ENCODE measurements at regions not wholly inside any gene's neighbourhood (a gene's known extent, or its start where the extent isn't known, plus 50 kb on each side); places are given as distances from the start of the nearest gene placed in this dataset.

DNA sequence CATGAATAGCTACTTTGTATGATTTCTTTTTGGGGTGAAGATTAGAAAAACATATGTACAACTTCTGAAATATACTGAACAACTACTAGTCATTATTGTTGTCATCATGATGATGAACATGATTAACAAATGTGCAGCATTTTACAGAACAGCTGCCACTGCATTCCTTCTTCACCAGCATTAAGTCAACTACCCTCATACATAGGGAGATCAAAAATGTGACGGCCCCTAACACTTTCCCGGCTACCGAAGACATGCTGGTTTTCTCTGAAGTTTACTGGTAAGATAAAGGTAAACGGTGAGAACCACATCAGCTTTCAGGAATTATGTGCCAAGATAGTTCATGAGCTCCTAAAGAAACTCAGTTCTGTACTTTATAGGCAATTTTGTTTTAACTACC is 121.0 kb upstream of the LRATD1 start:
- TF ChIP-seq, protein P1, sequence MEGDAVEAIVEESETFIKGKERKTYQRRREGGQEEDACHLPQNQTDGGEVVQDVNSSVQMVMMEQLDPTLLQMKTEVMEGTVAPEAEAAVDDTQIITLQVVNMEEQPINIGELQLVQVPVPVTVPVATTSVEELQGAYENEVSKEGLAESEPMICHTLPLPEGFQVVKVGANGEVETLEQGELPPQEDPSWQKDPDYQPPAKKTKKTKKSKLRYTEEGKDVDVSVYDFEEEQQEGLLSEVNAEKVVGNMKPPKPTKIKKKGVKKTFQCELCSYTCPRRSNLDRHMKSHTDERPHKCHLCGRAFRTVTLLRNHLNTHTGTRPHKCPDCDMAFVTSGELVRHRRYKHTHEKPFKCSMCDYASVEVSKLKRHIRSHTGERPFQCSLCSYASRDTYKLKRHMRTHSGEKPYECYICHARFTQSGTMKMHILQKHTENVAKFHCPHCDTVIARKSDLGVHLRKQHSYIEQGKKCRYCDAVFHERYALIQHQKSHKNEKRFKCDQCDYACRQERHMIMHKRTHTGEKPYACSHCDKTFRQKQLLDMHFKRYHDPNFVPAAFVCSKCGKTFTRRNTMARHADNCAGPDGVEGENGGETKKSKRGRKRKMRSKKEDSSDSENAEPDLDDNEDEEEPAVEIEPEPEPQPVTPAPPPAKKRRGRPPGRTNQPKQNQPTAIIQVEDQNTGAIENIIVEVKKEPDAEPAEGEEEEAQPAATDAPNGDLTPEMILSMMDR (IDR thresholded peaks at IDR 0.05 in 4 of 5, conservative IDR thresholded peaks at IDR 0.05 in 1 of 5): no peak
- TF ChIP-seq POLR2A (IDR thresholded peaks at IDR 0.05): no peak
- intact Hi-C loops (cut with DNase I; ENCODE audit: low total_unique reads): no loop called here

DNA sequence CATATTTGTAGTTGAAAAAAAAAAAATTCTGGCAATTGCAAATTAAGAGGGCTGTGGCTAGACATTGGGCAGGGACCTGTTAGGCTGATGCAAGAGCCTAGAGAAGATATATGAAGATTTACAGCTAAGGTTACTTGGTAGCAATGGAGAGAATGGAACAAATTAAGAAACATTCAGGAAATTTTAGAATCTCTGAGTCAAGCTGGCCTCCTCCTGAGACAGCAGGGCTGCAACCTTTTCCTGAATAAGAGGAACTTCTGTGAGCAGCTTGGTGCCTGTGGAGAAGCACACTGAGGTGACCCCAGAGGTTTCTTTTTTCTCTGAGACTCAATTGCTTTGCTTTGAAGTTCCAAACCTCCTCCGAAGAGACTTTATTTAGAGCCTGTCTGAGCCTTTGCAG is 118.6 kb upstream of the LRATD1 start:
- H3K27me3 ChIP-seq: no peaks in the 10 kb centered on the region
- H3K36me3 ChIP-seq: no peaks in the 10 kb centered on the region
- ATAC-seq (no peak), DNase-seq (no peak)
- intact Hi-C loops (cut with DNase I; ENCODE audit: low total_unique reads) (no loop called here), in situ Hi-C loops (cut with MboI; ENCODE audit: low sequenced_read_pairs in 4 of 4) (no loop called here)
- no peak for TF ChIP-seq POLR2A (IDR thresholded peaks at IDR 0.05)
- TF ChIP-seq, protein P1 (IDR thresholded peaks at IDR 0.05 in 4 of 5, conservative IDR thresholded peaks at IDR 0.05 in 1 of 5): no peak
- H3K4me3 ChIP-seq: no peak overlapping the region
- H3K27ac ChIP-seq: no peak overlapping the region
- no peaks in the 10 kb centered on the region for H3K9me3 ChIP-seq
- H3K4me1 ChIP-seq: no peaks in the 10 kb centered on the region

More for the DNA sequence above, 121.0 kb upstream of the LRATD1 start:
- Histone ChIP-seq H3K9me3 (no peaks in the 10 kb centered on the region), H3K27me3 (no peaks in the 10 kb centered on the region), H3K36me3 (no peaks in the 10 kb centered on the region), H3K4me1 (no peaks in the 10 kb centered on the region), H3K4me3 (no peak overlapping the region), H3K27ac (no peak overlapping the region)
- ATAC-seq: no peak
- no peak for DNase-seq
- in situ Hi-C loops (cut with MboI; ENCODE audit: low sequenced_read_pairs in 4 of 4): no loop called here

DNA sequence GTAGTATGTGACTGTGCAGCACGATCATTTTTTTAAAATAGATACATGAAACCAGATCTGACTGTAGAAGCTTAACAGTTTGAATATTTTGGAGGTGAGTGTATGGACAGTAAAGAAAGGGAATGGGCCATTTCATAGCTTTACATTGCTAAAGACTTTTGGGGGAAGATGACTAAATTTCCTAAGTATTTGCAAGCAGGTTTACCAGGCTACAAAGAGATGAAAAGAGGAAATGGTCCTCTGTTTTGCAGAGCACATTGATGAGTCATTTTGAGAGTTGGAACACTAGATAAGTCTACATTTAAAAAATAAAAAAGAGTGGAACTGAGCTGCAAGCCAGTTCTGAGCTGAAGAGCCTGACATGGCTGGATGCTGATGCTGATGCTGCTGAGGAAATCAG is 115.7 kb upstream of the LRATD1 start:
- no peak for DNase-seq
- H3K27ac ChIP-seq: no peak overlapping the region
- H3K4me1 ChIP-seq: no peaks in the 10 kb centered on the region
- H3K4me3 ChIP-seq: no peak overlapping the region
- H3K27me3 ChIP-seq: no peaks in the 10 kb centered on the region
- no peaks in the 10 kb centered on the region for H3K9me3 ChIP-seq
- in situ Hi-C loops (cut with MboI; ENCODE audit: low sequenced_read_pairs in 4 of 4): no loop called here
- TF ChIP-seq, protein P1 (IDR thresholded peaks at IDR 0.05 in 4 of 5, conservative IDR thresholded peaks at IDR 0.05 in 1 of 5): no peak
- no peak for TF ChIP-seq POLR2A (IDR thresholded peaks at IDR 0.05)
- H3K36me3 ChIP-seq: no peaks in the 10 kb centered on the region
- intact Hi-C loops (cut with DNase I; ENCODE audit: low total_unique reads): no loop called here
- no peak for ATAC-seq

DNA sequence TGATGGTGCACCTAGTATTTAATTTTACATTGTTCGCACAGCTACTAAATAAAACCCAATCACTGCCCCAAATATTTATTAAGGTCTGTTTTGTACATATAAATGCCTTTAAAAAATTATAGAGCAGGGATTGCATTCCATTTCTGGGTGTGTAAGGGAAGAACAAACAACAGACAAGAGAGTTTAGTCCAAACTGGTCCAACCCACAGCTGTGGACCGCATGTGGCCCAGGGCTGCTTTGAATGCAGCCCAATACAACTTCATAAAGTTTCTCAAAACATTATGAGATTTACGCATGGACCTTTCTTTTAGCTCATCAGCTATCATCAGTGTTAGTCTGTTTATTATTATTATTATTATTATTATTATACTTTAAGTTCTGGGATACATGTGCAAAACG is 114.8 kb upstream of the LRATD1 start:
- H3K36me3 ChIP-seq: no peaks in the 10 kb centered on the region

More for the DNA sequence above, 114.8 kb upstream of the LRATD1 start:
- intact Hi-C loops (cut with DNase I; ENCODE audit: low total_unique reads): no loop called here
- in situ Hi-C loops (cut with MboI; ENCODE audit: low sequenced_read_pairs in 4 of 4): no loop called here
- Histone ChIP-seq H3K27me3 (no peaks in the 10 kb centered on the region), H3K27ac (no peak overlapping the region), H3K4me3 (no peak overlapping the region), H3K4me1 (no peaks in the 10 kb centered on the region), H3K9me3 (no peaks in the 10 kb centered on the region)
- no peak for ATAC-seq
- TF ChIP-seq, protein P1 (IDR thresholded peaks at IDR 0.05 in 4 of 5, conservative IDR thresholded peaks at IDR 0.05 in 1 of 5): no peak
- no peak for TF ChIP-seq POLR2A (IDR thresholded peaks at IDR 0.05)
- DNase-seq: no peak

Data from gastrocnemius medialis (tissue), 4 donors.